ENCODE measurements at regions not wholly inside any gene's neighbourhood (a gene's known extent, or its start where the extent isn't known, plus 50 kb on each side); places are given as distances from the start of the nearest gene placed in this dataset.

GRCh38 chr7:21281193-21281592, 146.7 kb upstream of the SP4 start:
- Histone ChIP-seq H3K27me3 (replicated peaks; ENCODE audit: insufficient read depth, low read length) (no peaks in the 10 kb centered on the region), H3K4me2 (ENCODE audit: low read depth, low read length) (no peak overlapping the region), H3K9ac (ENCODE audit: low read length) (no peak overlapping the region), H2AFZ (ENCODE audit: low read length) (no peak overlapping the region), H3K9me3 (replicated peaks; ENCODE audit: insufficient read depth, low read length) (no peaks in the 10 kb centered on the region), H4K20me1 (ENCODE audit: insufficient read depth, low read length) (no peaks in the 10 kb centered on the region), H3K79me2 (ENCODE audit: low read length) (no peaks in the 10 kb centered on the region), H3K4me3 (ENCODE audit: low read length) (no peak overlapping the region), H3K36me3 (replicated peaks; ENCODE audit: insufficient read depth, low read length) (no peaks in the 10 kb centered on the region), H3K27ac (ENCODE audit: low read length) (no peak overlapping the region), H3K9me2 (replicated peaks; ENCODE audit: insufficient read depth, low read length) (no peaks in the 10 kb centered on the region), H3F3A (ENCODE audit: insufficient read depth, low read length) (no peaks in the 10 kb centered on the region), H3K4me1 (ENCODE audit: low read length) (no peaks in the 10 kb centered on the region)
- TF ChIP-seq CTCF (IDR thresholded peaks at IDR 0.05; ENCODE audit: low read length) (no peak), EZH2phosphoT487 (IDR thresholded peaks at IDR 0.05; ENCODE audit: low read length) (no peak), EZH2 (optimal IDR thresholded peaks at IDR 0.05; ENCODE audit: low read depth, low read length) (no peak)
- DNase-seq: no peak

- no peaks in the 10 kb centered on the region for H3K36me3 ChIP-seq (replicated peaks; ENCODE audit: insufficient read depth, low read length)
- H3K4me3 ChIP-seq (ENCODE audit: low read length): no peak overlapping the region
- no peaks in the 10 kb centered on the region for H3K79me2 ChIP-seq (ENCODE audit: low read length)
- no peak overlapping the region for H2AFZ ChIP-seq (ENCODE audit: low read length)
- DNase-seq: no peak
- no peaks in the 10 kb centered on the region for H3K27me3 ChIP-seq (replicated peaks; ENCODE audit: insufficient read depth, low read length)
- no peaks in the 10 kb centered on the region for H3K9me2 ChIP-seq (replicated peaks; ENCODE audit: insufficient read depth, low read length)
- no peak overlapping the region for H3K9ac ChIP-seq (ENCODE audit: low read length)
- no peak overlapping the region for H3K27ac ChIP-seq (ENCODE audit: low read length)
- H3K9me3 ChIP-seq (replicated peaks; ENCODE audit: insufficient read depth, low read length): no peaks in the 10 kb centered on the region
- no peaks in the 10 kb centered on the region for H4K20me1 ChIP-seq (ENCODE audit: insufficient read depth, low read length)
- TF ChIP-seq CTCF (IDR thresholded peaks at IDR 0.05; ENCODE audit: low read length) (no peak), EZH2 (optimal IDR thresholded peaks at IDR 0.05; ENCODE audit: low read depth, low read length) (no peak), EZH2phosphoT487 (IDR thresholded peaks at IDR 0.05; ENCODE audit: low read length) (no peak)
- H3F3A ChIP-seq (ENCODE audit: insufficient read depth, low read length): no peaks in the 10 kb centered on the region
- no peaks in the 10 kb centered on the region for H3K4me1 ChIP-seq (ENCODE audit: low read length)
- H3K4me2 ChIP-seq (ENCODE audit: low read depth, low read length): no peak overlapping the region
Observed at GRCh38 chr7:21293771-21294170, 134.1 kb upstream of the SP4 start.

- H3K9ac ChIP-seq (ENCODE audit: low read length): no peak overlapping the region
- H3K4me3 ChIP-seq (ENCODE audit: low read length): no peak overlapping the region
- H4K20me1 ChIP-seq (ENCODE audit: insufficient read depth, low read length): no peaks in the 10 kb centered on the region
- H3K4me2 ChIP-seq (ENCODE audit: low read depth, low read length): no peak overlapping the region
- H3K27ac ChIP-seq (ENCODE audit: low read length): no peak overlapping the region
- no peak overlapping the region for H2AFZ ChIP-seq (ENCODE audit: low read length)
- DNase-seq: no peak
- no peaks in the 10 kb centered on the region for H3K27me3 ChIP-seq (replicated peaks; ENCODE audit: insufficient read depth, low read length)
- no peaks in the 10 kb centered on the region for H3K79me2 ChIP-seq (ENCODE audit: low read length)
- no peaks in the 10 kb centered on the region for H3K9me3 ChIP-seq (replicated peaks; ENCODE audit: insufficient read depth, low read length)
- no peaks in the 10 kb centered on the region for H3K9me2 ChIP-seq (replicated peaks; ENCODE audit: insufficient read depth, low read length)
- no peaks in the 10 kb centered on the region for H3K36me3 ChIP-seq (replicated peaks; ENCODE audit: insufficient read depth, low read length)
- no peaks in the 10 kb centered on the region for H3F3A ChIP-seq (ENCODE audit: insufficient read depth, low read length)
- TF ChIP-seq CTCF (IDR thresholded peaks at IDR 0.05; ENCODE audit: low read length) (no peak), EZH2 (optimal IDR thresholded peaks at IDR 0.05; ENCODE audit: low read depth, low read length) (no peak), EZH2phosphoT487 (IDR thresholded peaks at IDR 0.05; ENCODE audit: low read length) (no peak)
- H3K4me1 ChIP-seq (ENCODE audit: low read length): no peaks in the 10 kb centered on the region
Observed at GRCh38 chr7:21299766-21300165, 128.1 kb upstream of the SP4 start.

All from MM.1S (cell line).